Inferior parietal cortex (tissue), 1 donor: ENCODE measurements at regions not wholly inside any gene's neighbourhood (a gene's known extent, or its start where the extent isn't known, plus 50 kb on each side); places are given as distances from the start of the nearest gene placed in this dataset.
A peak's percentile ranks its signal among the peaks of the same experiment; 100 is the strongest.

ENCODE experiments used
- DNase-seq: peaks from one replicate; pipeline ENCODE4 v3.0.0-alpha.2; 2016; ENCODE audit errors: extremely low spot score

DNA sequence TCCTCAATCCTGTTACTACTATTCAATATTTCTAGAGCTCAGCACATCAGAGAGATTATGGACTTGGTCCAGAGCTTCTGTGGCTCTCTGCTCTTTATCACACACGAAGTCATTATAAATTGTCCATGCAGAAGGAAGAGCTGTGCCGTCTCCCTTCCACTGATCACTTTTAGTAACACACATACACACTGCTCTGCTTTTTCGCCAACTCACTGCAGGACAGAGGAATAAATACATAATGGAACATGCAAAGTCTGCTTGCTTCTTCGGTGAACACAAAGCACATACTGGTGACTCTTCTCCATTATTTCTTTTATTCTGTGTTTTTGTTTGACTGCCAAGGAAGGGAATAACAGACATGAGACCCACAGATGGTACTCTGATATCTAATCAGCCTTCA lies 1000.0 kb upstream of the TENM4 start:
- no peak for DNase-seq

DNA sequence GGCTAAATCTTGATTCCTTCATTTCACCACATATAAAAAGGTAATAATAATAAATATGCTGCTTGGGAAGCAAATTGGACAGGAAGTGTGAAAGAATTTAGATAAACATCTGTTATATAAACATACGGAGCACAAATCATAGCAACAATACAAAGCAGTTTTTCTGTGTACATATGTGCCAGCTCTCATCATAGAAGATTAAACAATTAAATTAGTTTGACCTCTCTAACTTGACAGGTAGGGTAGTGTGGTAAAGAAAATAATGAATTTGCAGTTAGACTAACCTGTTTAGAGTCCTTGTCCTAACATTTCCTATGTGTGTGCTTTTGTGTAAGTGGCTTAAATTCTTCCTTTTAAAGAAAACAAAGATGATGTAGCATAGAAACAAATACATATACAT lies 995.7 kb upstream of the TENM4 start:
- no peak for DNase-seq

DNA sequence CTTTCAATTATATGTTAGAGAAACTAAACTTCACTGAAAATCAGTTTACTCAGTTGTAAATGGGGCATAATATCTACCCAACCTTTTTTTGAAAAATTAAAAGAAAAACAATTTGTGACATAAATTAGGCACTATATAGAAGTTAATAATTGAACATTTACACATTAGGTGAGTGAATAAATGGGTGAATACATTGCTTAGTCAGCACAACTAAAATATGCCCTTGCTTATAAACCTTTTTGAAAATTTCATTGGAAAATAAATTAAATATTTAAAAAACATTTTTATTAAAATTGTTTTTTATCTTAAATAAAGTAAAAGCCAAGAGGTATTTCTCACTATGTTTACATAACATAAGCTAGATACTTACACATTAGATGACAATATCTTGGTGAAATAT lies 994.5 kb upstream of the TENM4 start:
- DNase-seq, result no peak

DNA sequence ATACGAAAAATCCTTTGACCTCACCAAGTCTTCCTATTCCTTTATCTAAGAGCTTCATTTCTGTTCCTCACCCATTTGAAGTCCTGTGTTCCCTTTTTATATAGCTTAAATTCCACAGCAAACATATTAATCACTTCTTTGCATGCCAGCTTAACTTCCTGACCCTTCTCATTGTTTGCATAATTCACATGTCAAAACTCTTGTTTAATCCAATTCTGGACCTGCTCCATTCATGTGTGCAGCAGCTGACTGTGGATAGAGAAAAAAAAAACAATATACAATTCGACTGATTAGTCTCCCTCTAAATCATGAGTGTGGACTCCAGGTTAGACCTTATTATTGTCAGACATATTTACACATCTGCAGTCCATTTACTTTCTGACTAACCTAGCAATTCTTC lies 991.2 kb upstream of the TENM4 start:
- DNase-seq, result no peak

DNA sequence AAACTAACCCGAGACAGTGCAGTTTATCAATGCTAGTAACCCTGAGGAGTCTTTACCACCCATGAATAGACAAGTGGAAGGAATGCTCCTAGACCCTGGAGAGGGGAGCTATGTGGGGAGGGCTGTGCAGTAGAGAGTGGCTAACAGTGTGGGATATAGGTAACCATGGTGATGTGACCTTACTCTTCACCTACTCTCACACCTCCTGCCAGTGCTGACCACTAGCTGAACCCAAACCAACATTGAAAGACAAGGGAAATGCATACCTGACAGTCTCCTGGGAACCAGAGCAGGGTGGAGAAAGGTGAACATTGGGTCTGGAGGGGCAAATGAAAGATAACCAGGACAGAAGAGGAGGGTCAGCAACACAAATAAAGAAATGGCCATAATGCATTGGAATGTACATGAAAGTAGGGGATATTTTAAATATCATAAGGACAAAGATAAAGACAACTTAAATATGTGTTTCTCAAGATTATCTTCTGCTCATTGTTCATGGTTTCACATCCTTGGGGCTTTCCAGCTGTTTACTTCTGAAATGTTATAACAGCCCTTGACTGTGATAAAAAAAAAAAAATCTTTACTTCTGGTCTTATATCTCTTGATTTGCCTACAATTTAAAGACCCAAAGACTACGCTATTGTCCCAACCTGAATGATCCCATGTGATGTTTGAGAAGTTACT lies 983.3 kb upstream of the TENM4 start:
- no peak for DNase-seq

DNA sequence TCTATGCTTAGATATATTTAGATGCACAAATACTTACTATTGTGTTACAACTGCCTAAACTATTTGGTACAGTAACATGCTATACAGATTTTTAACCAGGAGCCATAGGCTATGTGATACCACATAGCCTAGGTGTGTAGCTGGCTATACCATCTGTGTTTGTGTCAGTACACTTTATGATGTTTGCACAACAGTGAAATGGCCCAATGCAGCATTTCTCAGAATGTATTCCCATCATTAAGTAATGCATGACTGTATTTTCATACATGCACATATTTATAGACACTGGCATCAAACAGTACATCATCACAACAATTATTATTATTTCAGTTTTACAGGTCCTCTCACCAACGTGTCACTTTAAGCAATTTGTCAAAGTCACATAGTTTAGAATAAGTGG lies 979.5 kb upstream of the TENM4 start:
- no peak for DNase-seq

DNA sequence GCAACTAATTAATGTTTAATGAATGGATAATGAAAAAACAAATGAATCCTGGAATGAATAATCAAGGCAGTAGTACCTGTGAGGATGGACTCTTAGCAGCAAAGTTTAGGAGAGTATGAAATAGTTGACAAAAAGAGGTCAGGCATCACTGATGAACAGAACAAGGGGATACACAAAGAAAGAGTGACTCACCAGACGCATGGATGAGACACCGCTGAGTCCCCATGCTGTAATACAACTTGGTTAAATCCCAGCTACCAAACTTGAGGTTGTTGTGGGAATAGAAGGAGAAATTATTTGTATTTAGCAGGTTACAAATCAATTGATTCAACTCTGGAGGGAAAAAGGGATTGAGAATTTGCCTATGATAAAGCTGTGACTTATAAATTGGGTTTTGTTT lies 976.9 kb upstream of the TENM4 start:
- no peak for DNase-seq

DNA sequence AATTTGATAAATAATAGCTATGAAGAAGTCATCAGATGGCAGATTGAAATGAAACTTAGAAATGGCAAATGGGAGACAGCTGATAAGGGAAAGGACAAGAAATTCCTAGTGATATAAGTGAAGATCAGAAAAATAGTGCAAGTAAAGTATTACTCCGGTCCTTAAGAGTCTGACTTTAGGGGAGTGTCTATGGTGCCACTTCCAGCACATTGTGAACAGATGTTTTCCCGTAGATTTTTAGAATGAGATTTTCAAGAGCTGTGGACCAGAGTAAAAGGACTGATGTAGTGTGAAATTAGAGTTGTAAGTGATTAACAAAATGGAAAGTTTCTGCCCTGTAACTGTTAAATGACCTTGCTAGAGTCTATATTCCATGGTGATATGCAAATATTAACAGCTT lies 974.8 kb upstream of the TENM4 start:
- no peak for DNase-seq

DNA sequence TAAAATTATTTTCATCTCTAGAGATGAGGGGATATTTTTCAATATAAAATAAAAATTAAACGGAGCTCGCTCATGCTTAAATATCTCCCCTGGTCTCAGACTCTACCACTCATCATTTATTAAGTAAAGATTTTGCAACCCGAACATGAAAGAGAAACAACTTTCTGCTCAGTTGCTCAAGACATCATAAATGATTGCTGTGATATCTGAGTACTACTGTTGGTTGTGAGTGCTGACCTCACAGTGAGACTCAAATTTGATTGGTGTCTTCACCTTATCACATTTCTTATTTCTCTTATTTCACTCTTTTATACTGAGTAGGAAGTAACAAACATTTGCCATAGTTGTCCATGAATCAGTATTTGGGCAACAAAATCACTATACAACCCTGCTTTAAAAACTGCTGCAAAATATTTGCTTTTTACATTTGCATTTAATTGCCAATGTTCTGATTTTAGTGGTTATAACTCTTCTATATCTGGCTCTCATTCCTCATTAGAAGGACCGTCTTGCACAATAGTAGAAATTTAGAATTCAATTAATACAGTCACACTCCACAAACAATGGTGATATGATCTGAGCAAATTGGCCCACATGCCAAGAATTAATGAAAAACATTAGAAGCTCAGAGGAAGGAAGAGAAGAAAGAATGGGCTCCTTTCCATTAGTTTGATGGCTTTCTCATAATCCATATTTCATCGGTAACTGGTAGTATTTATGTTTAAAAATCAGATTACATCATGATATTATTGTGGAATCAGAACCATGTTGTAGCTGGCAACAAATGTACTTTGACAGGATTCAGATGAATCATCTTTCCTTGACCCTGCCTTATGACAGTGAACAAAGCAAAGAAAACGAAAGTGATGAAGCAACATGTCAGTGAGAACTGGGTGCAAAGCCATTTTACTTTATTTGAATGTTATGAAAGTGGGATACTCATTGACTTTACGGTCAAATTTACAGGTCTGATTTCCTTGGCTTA lies 973.6 kb upstream of the TENM4 start:
- DNase-seq, result no peak

DNA sequence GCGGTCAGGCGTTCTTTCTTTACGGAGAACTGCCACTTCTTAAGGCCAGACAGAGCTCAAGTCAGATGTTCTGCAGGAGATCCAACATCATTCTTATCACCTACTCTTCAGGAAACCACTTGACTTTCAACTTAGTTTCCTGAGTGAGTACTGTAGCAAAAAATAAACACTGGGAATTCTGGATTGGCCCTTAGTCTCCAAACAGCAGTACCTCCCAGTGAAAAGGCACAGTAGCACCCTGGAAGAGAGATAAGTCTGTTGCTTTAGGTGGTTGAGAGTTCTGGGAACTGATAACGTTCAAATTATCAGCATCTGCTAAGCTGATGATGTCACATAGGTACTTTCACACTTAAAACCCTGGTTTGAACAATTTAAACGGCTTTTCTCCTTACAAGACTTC lies 971.8 kb upstream of the TENM4 start:
- DNase-seq, result no peak

DNA sequence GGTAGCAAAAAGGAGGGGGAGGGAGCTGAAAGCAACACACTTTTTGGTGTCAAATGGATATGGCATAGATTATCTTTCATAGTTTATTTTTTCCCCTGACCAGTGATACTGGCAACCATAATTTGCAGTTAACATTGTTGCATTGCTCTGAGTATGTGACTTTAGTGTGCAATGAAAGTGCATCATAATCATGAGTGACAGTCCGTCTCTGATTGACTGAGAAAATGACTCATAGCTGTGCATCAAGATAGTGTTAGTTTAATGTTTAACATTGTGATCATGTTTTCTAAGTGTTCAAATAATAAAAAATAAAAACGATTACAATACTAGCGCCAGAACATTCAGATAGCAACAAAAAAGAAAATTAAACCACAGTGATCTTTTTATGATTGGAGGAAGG lies 952.4 kb upstream of the TENM4 start:
- no peak for DNase-seq

DNA sequence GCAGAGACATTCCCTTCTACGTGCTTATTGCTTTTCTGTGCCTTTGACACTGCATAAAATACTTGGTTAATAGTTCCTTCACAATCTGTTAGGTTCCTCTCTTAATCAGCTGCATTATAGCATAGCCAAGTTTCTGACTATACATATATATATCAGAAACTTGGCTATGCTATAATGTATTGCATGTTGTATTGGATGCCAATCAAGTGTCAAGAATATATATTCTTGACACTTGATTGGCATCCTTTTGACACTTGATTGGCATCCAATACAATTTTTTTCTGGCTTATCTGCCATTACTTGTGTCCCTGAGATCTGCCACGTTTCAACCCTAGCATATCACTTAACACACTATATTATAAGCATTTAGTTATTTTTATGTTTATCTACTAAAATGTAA lies 949.7 kb upstream of the TENM4 start:
- DNase-seq, result no peak

DNA sequence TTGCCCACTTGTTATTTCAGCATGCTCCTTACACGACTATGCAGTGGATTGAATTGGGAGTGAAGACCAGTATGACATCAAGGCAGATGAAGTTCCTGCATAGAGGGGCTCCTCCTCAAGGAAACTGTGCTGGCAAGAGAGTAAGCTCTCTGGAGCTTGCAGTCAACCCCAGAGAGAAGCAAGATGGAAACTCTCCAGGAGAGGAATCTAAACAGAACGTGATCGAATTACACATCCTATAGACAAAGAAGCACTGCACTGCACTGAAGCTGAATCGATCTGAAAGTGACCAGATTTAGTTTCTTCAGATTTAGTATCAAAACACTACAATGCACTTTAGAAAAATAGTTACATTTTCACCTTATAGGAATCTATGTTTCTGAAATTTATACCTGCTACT lies 947.7 kb upstream of the TENM4 start:
- no peak for DNase-seq

DNA sequence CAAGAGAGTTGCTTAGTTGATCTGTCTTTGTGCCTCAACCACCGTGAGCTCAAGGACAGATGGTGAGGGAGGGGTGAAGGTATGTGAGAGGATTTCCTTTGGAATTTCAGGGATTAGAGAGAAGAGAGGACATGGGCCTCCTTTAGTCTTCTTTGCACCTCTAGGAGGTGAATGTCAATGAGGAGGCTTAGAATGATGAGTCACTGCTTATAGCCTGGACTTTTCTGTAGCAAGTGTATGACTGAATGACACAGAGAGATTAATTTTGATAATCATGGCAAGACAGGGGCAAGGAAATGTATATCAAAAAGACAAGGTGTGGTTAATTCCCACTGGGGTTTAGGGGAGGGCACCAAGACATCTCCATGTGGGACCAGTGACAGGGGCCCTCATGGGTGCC lies 947.3 kb upstream of the TENM4 start:
- no peak for DNase-seq

DNA sequence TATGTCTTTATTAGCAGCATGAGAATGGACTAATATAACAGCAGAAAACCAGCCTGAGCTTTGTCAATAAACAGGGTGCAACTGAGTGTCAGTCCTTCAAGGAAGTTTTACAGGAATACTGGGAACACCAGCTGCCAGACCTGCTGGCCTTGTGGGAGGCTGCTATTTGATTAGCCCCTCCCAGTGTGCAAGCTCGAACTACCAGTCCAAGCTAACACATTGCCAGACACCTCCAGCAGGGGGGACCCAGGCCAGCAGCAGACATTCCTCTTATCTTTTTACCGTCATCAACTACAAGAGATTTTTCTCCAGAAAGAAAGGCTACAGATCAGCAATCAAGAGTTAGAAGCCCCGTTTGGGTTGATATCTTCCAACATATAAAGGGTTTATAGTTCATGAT lies 942.8 kb upstream of the TENM4 start:
- no peak for DNase-seq

DNA sequence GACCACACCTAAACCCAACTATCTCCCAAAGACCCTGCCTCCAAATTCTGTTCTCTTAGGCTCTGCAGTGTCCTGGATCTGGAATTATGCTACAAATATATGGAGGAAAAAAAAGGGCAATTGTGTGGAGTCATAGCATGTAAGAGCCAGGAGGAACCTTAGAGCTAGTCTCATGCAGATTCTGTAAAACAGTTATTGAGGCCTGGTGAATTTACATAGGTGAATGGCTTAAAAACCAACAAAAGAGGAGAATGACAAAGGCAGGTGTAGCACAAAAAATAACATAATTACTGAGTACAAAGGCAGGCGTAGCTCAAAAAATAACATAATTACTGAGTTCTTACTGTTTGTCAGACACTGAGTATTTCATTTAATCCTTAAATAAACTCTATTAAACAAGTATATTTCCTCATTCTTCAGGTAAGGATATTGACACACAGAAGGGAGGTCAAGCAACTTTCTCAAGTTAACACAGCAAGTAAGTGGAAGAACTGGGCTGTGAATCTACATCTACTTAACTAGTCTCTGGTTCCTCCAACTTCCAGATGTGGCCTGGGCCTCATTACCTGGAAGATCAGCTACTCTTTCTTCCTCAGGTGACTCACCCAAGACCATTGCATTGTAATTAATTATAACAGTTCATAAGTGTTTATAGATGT lies 938.9 kb upstream of the TENM4 start:
- no peak for DNase-seq

DNA sequence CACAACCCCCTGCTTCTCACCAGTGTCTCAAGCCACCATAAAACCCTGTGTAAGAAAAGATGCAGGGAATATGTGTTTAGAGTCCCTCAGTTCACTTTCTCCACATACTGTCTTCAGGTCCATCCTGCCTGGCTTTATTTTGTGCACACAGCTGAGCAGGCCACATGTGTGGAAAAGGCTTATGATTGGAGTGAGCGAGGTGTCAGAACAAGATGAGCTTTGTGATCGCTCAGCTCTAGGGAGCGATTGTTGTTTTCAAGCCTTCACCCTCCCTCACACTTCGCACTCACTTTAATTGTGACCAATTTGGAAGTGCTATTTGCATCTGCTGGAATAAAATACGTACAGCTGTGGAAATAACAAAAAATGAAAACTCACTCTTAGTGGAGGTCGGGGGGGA lies 931.1 kb upstream of the TENM4 start:
- DNase-seq, result peak; percentile 6

DNA sequence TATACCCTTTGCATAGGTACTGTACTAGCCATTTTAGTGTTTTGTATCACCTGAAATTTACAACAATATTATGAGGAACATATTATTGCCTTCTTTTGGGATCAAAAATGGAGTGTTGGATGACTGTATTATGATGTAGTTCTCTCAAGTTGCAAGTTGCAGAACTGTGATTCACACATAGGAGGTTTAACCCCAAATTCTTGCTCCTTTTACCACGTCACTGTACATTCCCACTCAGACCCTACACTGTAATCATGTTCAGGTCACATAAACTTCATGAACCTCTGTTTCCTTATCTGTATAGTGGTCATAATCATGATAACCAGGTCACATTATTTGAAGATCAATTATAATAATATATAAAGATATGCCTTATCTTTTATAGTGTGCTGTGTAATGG lies 925.1 kb upstream of the TENM4 start:
- DNase-seq, result no peak

DNA sequence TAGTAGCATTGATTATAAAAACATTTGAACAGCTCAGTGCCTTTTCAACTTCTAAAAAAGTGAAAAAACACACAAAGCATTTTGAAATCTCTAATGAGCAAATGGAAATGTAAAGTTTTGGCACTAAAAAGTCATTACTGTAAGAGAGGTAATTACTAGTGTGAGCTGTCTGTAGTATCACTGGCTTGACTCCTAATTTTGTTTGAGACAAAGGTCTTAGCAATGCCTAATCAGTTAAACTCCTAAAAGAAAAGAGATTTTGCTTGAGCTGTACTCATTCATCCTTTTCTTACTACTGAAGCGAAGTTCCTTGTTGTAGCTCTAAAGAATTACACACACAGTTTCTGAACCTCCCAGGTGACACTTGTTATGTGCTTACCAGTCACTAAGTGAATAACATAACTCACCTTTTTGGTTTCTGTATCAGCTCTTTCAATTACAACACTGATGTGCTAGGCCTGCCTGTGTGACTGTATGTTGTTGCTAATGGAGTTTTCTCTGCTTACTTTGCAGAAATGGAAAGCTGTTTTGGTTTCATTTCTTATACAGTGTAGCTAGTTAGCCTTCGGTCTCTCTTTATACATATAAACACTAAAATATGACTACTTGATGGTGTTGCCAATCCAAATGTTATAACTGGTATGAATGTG lies 924.4 kb upstream of the TENM4 start:
- DNase-seq, result no peak

DNA sequence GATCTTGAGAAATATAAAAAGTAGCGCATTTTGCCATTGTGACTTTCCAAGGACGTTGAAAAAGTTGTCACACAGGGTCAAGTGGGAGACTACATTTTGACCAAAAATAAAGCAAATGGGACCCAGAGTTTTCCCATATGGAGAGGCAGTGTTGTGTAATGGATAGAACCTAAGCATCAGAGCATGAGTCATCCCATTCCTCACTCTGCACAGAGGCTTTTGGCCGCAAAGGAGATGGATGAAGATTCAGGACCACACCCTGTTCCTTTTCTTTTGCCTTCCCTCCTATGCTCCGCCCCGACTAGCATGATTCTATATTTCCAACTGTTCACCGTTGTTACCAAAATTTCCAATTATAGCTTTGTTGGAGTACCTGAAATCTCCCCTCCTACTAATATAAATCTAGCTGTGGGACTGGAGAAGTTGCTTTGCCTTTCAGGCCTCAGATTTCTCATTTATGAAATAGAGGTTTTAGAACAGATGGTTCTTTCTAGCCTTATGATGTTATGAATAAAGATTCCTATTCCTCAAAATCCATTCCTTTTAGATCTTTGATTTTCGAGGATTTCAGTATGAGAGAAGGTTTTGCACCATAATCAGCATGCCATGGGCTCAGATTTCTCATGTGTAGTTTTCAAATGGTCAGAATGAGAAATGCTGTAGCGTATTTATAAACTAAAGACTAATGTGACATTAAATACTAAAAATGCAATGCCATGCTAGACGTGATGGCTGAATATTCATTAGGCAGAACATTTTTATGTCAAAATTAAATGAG lies 921.9 kb upstream of the TENM4 start:
- no peak for DNase-seq

DNA sequence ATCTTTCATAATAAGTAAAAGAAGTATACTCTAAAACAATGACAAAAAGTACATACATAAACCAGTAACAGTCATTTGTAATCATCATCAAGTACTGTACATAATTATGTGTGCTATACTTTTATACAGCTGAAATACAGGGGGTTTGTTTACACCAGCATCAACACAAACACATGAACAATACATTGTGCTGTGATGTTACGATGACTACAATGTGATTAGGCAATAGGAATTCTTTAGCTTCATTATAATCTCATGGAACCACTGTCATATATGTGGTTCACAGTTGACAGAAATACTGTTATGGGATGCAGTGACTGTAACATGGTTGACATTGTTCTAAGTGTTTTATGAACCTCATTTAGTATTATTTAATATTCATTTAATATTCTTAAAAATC lies 914.4 kb upstream of the TENM4 start:
- no peak for DNase-seq
